DMS153 treated with DMSO at 0.1 percent for 48 hours (cell line): ENCODE measurements at regions not wholly inside any gene's neighbourhood (a gene's known extent, or its start where the extent isn't known, plus 50 kb on each side); places are given as distances from the start of the nearest gene placed in this dataset.

Experiments
- DNase-seq: peaks from one replicate; lab custom pipeline; 2025; ENCODE audit not compliant: unreplicated experiment; lab: John Stamatoyannopoulos, UW

- DNase-seq = no peak
Observed at GRCh38 chr20:16944745-16945144, 196.6 kb downstream of the OTOR start.

GRCh38 chr20:16945619-16946018, 197.5 kb downstream of the OTOR start:
- DNase-seq = no peak

- DNase-seq = no peak
Observed at GRCh38 chr20:16946097-16946496, 197.9 kb downstream of the OTOR start.

GRCh38 chr20:16947479-16947878, 199.3 kb downstream of the OTOR start:
- DNase-seq = no peak

GRCh38 chr20:16951876-16952275, 203.7 kb downstream of the OTOR start:
- no peak for DNase-seq

- no peak for DNase-seq
Observed at GRCh38 chr20:16952965-16953364, 204.8 kb downstream of the OTOR start.

GRCh38 chr20:16953858-16954257, 205.7 kb downstream of the OTOR start:
- DNase-seq = no peak

- DNase-seq = no peak
Observed at GRCh38 chr20:16955462-16955861, 207.3 kb downstream of the OTOR start.

GRCh38 chr20:16955971-16956370, 207.8 kb downstream of the OTOR start:
- no peak for DNase-seq

- no peak for DNase-seq
Observed at GRCh38 chr20:16965401-16965800, 217.2 kb downstream of the OTOR start.

- DNase-seq = no peak
Observed at GRCh38 chr20:16966276-16966880, 218.2 kb downstream of the OTOR start.

GRCh38 chr20:16968099-16968498, 219.9 kb downstream of the OTOR start:
- no peak for DNase-seq

- no peak for DNase-seq
Observed at GRCh38 chr20:16970776-16971175, 222.6 kb downstream of the OTOR start.

- no peak for DNase-seq
Observed at GRCh38 chr20:16974080-16974854, 226.1 kb downstream of the OTOR start.

- no peak for DNase-seq
Observed at GRCh38 chr20:16974855-16975162, 226.7 kb downstream of the OTOR start.

GRCh38 chr20:16975682-16976081, 227.5 kb downstream of the OTOR start:
- no peak for DNase-seq

- DNase-seq = no peak
Observed at GRCh38 chr20:16978497-16978896, 230.3 kb downstream of the OTOR start.

GRCh38 chr20:16982091-16982726, 234.1 kb downstream of the OTOR start:
- no peak for DNase-seq

- no peak for DNase-seq
Observed at GRCh38 chr20:16984481-16984880, 236.3 kb downstream of the OTOR start.

GRCh38 chr20:17003170-17003870, 223.5 kb upstream of the PCSK2 start:
- no peak for DNase-seq

- DNase-seq = no peak
Observed at GRCh38 chr20:17010181-17010580, 216.7 kb upstream of the PCSK2 start.
